ENCODE measurements at regions not wholly inside any gene's neighbourhood (a gene's known extent, or its start where the extent isn't known, plus 50 kb on each side); places are given as distances from the start of the nearest gene placed in this dataset.
A peak's percentile ranks its signal among the peaks of the same experiment; 100 is the strongest.
"Not testable (repeated sequence)": the region's sequence is repeated elsewhere in the genome, so short reads cannot be mapped to it uniquely, and the experiment has no call there.

DNA sequence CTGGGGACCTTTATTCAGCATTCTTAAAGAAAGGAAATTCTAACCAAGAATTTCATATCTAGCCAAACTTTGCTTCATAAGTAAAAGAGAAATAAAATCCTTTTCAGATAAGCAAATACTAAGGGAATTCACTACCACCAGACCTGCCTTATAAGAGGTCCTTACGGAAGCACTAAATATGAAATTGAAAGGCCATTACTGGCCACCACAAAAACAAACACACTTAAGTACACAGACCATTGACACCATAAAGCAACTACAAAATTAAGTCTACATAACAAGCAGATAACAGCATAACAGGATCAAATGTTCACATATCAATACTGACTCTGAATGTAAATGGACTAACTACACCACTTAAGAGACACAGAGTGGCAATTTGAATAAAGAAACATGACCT lies 361.4 kb upstream of the POU5F2 start:
- no peak for DNase-seq (ENCODE audit: low spot score)

DNA sequence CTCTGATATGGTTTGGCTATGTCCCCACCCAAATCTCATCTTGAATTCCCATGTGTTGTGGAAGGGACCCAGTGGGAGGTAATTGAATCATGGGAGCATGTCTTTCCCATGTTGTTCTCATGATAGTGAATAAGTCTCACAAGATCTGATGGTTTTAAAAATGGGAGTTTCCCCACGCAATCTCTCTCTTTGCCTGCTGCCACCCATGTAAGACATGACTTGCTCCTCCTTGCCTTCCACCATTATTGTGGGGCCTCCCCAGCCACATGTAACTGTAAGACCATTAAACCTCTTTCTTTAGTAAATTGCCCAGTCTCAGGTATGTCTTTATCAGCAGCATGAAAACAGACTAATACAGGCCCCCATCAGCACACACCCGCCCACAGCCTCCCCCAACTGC lies 356.0 kb upstream of the POU5F2 start:
- not testable (repeated sequence) for DNase-seq (ENCODE audit: low spot score)

DNA sequence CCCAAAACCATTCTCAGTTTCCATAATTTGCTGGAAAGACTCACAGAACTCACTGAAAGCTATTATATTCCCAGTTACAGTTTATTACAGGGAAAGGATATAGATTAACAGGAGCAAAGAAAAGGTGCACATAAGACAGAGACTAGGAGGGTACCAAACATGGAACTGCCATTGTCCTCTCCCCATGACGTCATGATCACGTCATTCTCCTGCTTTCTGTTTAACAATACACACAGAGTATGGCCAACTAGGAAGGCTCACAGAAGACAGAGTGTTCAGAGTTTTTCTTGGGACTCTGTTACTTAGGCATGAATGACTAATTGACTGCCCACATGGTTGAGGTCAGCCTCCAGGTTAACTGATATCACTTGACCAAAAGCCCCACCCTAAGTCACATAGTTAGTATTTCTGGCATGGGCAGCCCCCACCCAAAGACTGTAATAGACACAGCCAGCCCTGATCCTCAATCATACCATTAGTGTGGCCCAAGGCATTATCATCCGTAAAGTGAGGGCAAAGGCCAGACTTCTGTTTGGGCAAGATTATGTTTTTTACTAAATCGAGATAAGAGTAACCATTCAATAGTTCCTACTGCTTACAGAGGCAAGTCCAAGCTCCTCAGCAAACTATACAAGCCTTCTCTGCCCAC lies 353.5 kb upstream of the POU5F2 start:
- no peak for DNase-seq (ENCODE audit: low spot score)

DNA sequence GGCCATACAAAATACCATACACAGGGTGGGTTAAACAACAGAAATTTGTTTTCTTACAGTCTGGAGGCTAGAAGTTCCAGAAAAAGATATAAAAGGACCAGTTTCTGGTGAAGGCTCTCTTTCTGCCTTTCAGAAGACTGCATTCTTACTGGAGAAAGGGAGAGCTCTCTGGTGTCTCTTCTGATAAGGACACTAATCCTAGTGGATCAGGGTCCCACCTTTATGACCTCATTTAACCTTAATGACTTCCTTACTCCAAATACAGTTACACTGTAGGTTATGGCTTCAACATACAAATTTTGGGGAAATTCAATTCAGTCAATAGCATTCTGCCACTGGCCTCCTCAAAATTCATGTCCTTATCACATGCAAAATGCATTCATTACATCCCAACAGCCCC lies 351.9 kb upstream of the POU5F2 start:
- DNase-seq (ENCODE audit: low spot score), result no peak

DNA sequence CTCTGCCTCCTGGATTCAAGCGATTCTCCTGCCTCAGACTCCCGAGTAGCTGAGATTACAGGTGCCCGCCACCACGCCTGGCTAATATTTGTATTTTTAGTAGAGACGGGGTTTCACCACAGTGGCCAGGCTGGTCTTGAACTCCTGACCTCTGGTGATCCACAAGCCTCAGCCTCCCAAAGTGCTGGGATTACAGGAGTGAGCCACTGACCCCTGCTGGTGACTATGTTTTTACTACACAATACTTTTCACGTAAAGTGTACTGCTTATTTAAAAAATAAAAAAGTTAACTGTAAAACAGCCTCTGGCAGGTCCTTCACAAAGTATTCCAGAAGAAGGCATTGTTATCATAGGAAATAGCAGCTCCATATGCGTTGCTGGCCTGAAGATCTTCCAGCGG lies 345.2 kb upstream of the POU5F2 start:
- DNase-seq (ENCODE audit: low spot score), result not testable (repeated sequence)

DNA sequence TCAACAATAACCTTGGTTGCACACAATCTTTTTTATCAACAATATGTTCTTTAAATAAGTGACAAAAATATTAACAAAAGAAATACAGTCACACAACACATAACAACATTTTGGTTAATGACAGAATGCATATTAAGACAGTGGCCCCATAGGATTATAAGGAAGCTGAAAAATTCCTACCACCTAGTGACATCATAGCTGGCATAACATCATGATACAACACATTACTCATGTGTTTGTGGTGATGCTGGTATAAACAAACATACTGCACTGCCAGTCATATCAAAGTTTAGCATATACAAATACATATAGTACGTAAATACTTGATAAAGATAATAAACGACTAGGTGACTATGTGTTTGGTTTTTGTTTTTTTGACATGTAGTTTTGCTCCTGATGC lies 344.8 kb upstream of the POU5F2 start:
- peak; percentile 22 for DNase-seq (ENCODE audit: low spot score)

DNA sequence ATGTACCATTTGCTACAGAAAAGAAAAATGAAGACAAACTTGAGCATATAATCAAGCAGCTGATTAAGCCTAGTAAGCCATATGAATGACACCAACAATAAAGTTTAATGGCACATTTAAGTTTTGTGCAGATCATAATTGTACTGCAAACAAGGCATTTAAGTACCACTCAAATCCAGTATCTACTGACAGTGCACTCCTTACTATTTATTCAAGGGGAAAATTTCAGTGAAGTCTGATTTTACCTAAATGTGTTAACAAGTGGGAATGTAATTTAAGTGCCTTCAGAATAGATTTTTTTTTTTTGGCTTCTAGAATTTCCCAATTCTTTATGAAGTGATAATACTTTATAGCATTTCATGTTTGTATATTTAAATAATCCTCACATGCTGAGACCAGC lies 341.0 kb upstream of the POU5F2 start:
- no peak for DNase-seq (ENCODE audit: low spot score)

DNA sequence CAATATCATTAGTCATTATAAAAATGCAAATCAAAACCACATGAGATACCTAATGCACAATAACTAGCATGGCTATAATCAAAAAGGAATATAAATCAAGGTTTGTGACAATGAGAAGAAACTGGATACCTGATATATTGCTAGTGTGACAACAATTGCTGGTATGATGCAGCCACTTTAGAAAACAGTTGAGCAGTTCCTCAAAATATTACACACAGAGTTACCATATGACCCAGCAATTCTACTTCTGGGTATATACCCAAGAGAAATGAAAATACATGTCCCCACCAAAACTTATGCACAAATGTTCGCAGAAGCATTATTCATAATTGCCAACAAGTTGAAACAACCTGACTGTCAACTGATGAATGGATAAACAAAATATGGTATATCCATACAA lies 339.7 kb upstream of the POU5F2 start:
- no peak for DNase-seq (ENCODE audit: low spot score)

DNA sequence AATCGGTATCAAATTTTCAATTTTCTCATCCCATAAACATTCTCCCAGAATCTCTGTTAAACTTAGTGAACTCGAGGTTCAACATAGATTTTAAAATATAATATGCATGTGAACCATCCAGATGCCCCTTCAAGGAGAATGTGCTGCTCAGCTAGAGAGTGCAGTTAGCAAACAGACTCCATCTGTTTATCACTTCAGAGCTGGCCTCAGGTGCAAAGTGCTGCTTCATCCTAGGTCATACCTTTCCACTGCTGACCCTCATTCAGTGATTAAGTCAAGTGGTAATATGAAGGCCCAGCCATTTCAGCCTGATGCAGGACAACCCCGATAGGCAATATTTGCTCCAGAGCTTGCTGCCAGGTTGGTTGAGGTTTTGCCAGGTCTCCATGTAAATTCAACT lies 339.0 kb upstream of the POU5F2 start:
- no peak for DNase-seq (ENCODE audit: low spot score)

DNA sequence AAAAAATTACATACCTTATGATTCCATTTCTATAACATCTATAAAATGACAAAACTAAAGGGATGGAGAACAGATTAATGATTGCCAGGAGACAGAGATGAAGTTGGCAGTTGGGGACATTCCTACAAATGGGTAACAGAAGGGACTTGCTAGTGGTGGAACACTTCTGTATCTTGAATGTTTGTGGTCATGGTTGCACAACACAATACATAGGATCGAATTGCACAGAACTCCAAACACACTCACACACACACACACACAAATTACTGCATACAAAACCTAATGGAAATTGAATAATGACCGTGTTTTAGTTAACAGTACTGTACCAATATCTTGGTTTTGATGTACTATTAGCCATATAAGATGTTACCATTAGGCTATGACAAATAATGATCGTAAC lies 330.7 kb upstream of the POU5F2 start:
- no peak for DNase-seq (ENCODE audit: low spot score)

DNA sequence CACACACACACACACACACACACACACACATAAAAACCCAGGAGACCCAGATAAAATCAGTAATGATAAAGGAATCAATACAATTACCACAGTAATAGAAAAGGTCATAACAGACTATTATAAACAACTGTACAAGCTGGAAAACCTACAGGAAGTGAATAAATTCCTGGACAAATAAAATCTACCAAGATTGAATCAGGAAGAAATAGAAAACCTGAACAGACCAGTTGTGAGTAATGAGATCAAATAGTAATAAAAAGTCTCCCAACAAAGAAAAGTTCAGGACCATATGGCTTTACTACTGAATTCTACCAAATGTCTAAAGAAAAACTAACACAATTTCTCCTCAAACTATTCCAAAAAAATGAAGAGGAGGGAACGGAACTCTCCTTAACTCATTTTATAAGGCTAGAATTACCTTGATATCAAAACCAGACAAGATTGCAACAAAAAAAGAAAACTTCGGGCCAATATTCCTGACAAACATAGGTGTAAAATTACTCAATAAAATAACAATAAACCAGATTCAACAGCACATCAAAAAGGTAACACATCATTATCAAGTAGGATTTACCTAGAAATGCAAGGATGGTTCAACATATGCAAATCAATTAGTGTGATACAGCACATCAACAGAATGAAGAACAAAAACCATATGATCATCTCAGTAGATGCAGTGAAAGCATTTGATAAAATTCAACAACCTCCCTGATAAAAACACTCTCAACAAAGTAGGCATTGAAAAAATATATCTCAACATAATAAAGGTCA lies 325.2 kb upstream of the POU5F2 start:
- no peak for DNase-seq (ENCODE audit: low spot score)

DNA sequence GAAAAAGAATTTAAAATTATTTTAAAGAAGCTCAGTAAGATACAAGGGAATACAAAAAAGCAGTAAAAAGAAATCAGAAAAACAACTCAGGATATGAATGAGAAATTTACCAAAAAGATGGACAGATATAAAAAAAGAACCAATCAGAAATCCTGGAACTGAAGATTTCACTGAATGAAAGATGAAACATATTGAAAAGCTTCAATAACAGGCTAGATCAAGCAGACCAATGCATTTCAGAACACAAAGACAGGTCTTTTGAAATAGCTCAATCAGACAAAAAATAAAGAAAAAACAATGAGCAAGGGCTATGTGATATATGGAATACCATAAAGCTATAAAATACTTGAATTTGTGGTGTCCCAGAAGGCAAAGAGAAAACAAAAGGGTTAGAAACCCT lies 322.6 kb upstream of the POU5F2 start:
- no peak for DNase-seq (ENCODE audit: low spot score)

DNA sequence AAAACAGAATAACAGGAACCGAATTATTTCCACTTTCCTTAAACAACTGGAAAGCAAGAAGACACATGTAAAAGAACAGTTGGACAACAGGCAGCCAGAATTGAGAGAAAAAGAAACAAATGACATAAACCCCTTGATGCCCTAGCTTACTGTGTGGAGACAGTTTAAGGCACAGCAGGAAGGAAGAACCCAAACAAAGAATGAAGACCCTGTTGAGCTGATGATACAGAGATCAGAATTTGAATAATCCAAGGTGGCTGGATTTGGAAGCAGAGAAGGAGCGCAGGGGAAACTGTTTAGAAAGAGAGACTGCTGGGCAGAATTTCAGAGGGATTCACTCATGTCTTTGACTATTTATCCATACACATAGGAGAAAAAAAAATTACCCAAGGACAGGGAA lies 316.3 kb upstream of the POU5F2 start:
- no peak for DNase-seq (ENCODE audit: low spot score)

DNA sequence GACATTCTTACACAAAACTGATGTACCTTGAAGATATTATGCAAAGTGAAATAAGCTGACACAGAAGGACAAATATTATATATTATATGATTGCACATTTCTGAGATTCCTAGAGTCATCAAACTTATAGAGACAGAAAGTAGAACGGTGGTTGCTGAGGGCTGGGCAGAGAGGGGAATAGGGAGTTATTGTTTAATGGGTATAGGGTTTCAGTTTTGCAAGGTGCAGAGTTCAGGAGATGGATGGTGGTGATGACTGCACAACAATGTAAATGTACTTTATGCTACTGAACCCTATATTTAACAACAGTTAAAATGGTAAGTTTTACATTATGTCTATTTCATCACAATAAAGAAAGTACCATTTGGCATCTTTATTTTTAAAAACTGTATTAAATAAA lies 315.8 kb upstream of the POU5F2 start:
- no peak for DNase-seq (ENCODE audit: low spot score)

DNA sequence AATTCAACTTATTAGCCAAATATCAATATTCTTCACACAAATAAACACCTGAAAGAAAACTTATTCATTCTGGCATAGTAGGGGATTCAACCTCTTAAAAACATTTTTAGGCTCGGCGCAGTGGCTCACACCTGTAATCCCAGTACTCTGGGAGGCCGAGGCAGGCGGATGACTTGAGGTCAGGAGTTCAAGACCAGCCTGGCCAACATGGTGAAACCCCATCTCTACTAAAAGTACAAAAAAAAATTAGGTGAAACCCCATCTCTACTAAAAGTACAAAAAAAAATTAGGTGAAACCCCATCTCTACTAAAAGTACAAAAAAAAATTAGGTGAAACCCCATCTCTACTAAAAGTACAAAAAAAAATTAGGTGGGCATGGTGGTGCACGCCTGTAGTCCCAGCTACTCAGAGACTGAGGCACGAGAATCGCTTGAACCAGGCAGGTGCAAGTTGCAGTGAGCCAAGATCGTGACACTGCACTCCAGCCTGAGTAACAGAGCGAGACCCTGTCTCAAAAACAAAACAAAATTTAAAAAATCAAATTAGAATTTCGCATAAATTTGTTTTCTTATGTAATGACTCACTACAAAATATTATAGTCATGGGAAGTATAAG lies 308.0 kb upstream of the POU5F2 start:
- not testable (repeated sequence) for DNase-seq (ENCODE audit: low spot score)

DNA sequence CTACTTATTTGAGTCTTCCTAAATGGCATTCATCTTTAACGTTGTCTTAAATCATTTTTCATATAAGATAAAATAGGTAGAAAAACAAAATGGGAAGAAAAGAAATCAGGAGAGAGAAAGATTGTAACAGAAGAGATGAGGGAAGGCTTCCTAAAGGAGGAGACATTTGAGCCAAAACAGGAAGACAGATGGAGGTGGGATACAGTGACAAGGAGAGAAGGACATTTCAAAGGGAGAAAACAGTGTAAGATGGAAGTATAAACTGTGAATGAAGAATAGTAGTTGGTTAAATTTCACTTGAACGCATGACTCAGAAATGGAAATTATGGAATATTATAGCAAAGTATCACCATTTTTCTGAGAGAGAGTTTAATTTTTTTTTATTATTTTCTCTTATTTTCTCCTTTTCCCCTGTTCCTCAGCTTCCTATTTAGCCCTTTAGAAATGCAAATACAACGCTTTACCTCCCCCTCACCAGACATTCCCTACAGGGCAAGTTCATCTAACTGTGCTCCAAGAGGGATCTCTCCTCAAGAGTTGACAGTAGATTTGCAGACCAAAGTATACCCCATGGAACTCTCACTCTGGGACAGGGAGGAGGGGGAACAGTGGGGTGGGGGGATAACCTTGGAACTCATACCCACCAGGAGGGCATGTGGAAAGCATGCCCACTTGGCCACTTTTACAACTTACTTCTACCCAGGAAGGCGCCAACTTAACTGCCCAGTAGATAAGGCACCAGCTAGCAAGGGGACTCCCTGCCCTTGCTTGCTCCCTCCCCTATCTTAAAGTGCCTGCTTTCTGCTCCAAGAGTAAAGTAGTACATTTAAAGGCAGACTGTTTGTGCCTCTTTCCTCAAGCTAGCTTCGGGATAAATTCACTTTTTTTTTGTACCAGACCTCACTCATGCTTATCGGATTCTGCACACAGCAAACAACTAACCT lies 304.7 kb upstream of the POU5F2 start:
- DNase-seq (ENCODE audit: low spot score), result no peak

DNA sequence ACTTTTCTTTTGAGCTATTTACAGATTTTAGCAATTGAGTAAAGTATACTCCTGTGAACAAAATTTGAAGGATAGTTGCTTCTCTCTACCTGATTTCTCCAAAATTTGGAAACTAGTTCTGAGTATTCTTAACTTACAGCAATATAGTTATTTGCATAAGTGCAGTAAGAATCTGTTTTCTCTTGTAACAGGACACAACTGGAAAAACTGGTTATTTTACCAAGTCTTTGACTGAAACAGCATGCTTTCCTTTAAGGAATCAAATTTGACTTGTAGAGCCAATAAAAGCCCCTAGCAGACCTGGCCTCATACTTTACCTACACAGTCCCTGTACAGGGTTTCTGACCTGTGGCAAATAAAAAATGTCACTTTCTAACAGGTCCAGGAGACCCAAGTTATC lies 301.9 kb upstream of the POU5F2 start:
- DNase-seq (ENCODE audit: low spot score), result no peak

DNA sequence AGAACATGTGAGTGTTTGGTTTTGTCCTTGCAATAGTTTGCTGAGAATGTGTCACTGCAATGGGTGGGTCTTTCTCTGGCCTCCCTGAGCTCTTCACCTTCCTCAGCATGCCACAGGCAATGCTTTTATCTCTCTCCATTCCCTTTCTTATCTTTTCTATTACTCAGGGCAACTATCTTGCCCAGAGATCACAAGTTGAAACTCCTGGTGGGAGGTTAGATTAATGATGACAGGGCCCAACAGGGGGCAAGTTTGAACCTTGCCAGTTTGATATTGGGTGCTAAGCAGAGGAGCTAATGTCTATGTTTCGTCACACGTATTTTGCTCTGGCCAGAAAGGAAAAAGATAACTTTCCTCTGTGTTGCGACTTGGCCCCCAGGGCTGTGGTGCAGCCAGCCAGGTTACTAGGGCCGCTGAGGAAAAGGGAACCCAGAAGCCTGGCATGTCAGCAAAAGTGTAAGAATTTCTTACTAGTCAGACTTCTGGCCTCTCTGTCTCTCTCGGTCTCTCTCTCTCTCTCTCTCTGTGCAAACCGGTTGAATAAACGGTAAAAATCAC lies 299.3 kb upstream of the POU5F2 start:
- DNase-seq (ENCODE audit: low spot score), result no peak

DNA sequence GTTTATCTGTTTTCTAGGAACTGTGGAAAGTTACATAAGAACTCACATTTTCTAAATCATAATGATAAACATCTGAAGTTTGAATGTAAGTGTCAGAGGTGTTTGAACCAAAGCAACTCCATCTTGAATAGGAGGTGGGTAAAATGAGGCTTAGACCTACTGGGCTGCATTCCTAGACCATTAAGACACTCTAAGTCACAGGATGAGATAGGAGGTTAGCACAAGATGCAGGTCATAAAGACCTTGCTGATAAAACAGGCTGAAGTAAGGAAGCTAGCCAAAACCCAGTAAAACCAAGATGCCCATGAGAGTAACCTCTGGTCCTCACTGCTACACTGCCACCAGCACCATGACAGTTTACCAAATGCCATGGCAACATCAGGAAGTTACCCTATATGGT lies 297.7 kb upstream of the POU5F2 start:
- no peak for DNase-seq (ENCODE audit: low spot score)

DNA sequence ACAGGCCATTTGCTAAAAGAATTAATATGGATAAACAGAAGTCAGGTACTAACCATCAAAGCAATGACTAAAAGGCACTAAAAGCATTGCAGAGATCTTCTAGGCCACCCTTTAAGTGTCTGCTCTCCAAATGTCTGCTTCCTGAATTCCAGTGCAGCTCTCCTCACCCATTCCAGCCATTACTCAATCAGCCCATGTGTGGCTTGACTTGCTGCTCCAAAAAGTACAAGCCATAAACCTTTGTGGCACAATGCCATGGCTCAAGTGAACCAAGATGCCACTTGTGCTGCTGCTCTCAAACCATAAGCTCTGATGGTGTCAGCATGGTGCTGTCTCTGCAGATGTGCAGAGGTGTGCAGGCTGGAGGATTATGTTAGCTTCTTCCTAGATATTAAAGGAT lies 290.2 kb upstream of the POU5F2 start:
- no peak for DNase-seq (ENCODE audit: low spot score)

DNA sequence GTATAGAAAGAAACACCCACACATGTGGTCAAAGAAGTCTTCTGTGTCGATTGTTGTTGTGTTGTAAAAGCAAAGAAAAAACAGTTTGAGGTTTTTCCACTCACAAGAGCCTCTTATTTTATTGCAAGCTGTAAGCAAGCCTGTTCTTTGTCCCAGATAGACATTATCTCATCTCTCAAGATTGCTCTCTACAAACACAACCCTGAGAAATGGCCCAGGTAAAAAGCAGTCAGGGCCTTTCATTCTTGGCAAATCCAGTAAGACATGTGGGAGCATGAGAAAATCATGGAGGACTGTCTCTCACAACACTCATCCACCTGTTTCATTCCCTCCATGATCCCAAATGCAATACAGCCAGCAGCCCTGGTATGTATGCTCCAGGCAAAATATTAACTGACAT lies 286.6 kb upstream of the POU5F2 start:
- DNase-seq (ENCODE audit: low spot score), result no peak

DNA sequence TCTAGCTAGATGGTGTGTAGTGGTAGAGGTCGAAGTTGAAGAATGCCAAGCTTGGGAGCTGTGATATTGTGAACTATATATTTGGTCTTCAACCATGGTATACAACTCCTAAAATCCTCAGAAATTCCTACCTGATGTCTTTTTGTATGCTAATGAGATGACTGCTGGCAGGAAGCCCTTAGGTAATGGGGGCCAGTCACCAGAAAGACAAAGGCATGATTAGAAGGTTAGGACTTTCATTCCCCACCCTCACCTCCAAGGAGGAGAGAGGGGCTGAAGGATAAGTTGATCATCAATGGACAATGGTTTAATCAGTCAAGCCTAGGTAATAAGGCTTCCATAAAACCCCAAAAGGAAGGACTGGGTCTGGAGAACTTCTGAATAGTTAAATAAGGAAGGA lies 285.7 kb upstream of the POU5F2 start:
- no peak for DNase-seq (ENCODE audit: low spot score)
